ENCODE measurements at regions not wholly inside any gene's neighbourhood (a gene's known extent, or its start where the extent isn't known, plus 50 kb on each side); places are given as distances from the start of the nearest gene placed in this dataset.

GRCh38 chr3:31157047-31157694, 262.7 kb upstream of the GADL1 start:
- DNase-seq: no peak

DNA sequence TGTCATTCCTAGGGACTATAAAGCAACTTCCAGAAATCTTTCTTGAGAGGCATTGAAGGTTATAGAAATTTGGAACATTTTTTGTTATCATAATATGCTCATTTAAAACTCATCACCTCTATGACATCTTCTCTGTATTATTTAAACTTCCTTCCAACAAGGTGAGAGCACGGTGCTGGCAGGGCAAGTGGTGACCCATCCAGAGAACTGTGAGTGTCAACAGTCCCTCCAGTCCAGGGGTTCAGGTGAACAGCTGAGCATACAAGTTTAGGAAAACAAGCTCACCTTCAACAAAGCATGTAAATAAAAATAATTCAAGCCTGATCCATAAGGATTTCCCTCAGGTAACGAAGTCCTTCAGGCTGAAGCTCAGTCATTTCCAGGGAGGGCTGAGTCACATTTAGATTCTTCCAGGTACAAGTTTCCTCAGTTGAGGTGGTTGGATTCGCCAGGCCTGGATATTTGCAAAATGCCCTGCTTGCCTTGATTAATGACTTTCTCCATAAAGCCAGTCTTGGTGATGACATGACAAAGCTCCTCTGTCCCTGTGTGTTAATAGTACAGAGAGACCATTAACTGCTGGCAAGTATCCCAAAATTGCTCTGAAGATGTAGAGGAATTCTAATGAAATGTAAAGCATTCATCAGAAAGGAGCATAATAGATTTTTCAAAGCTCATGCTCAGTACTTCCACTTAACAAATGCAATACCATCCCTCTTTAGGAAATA, 263.6 kb upstream of the GADL1 start:
- DNase-seq: no peak

GRCh38 chr3:31159331-31160039, 265.0 kb upstream of the GADL1 start:
- DNase-seq: no peak

GRCh38 chr3:31161889-31162288, 267.4 kb upstream of the GADL1 start:
- DNase-seq: no peak

GRCh38 chr3:31164381-31164780, 269.9 kb upstream of the GADL1 start:
- DNase-seq: no peak

DNA sequence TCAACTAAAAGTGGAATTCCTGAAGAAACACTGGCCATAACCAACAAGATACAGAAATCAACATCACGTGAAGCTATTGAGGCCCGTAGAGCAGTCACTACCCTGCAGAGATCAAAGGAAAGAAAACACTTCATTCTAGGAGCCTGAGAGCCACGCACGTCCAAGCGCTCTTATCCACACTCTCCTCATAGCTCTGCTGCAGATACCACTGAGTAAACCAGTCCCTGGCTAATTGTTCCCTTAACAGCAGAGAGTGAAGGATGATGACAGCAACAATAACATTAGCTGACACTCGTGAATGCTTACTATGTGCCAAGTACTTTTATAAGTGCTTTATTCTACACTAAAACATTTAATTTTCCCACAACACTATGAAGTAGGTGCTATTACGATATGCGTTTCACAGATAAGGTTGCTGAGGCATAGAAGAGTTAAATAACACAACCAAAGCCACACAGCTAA, 271.0 kb upstream of the GADL1 start:
- DNase-seq: no peak

- DNase-seq: no peak
Observed at GRCh38 chr3:31166249-31166885, 271.9 kb upstream of the GADL1 start.

- no peak for DNase-seq
Observed at GRCh38 chr3:31167666-31168065, 273.2 kb upstream of the GADL1 start.

GRCh38 chr3:31170932-31171670, 276.6 kb upstream of the GADL1 start:
- no peak for DNase-seq

- no peak for DNase-seq
Observed at GRCh38 chr3:31172336-31172735, 277.9 kb upstream of the GADL1 start.

GRCh38 chr3:31173118-31173718, 278.8 kb upstream of the GADL1 start:
- DNase-seq: no peak

- no peak for DNase-seq
Observed at GRCh38 chr3:31174079-31174478, 279.6 kb upstream of the GADL1 start.

DNA sequence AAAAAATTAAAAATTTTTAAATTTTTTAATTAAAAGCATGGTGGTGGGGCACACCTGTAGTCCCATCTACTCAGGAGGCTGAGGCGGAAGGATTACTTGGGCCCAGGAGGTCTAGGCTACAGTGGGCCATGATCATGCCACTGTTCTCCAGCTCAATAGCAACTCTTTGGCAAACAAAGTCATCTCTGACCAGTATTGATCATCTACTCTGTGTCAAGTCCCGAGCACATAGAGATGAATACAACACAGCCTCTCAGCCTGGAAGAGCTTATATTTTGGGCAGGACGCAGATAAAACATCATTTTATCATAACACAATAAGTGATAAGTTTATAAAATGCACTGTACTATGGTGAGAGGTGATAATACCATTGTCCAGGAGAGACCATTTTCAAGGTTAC, 281.6 kb upstream of the GADL1 start:
- no peak for DNase-seq

DNA sequence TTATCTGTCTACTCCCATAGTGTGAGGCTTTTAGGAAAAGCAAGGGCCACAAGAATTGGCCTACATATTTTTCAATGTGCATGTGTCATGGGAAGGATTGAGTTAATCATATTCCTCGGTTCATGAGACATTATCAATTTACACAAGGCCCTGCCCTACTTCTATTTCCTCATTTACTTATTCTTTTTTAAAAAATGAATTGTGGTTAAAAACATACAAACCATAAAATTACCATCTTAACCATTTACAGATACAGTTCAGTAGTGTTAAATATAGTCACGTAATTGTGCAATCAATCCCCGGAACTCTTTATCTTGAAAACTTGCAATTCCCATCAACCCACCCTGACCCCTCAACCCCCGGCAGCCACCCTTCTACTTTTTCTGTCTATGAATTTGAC, 284.0 kb upstream of the GADL1 start:
- no peak for DNase-seq

- DNase-seq: no peak
Observed at GRCh38 chr3:31179768-31180167, 285.3 kb upstream of the GADL1 start.

DNA sequence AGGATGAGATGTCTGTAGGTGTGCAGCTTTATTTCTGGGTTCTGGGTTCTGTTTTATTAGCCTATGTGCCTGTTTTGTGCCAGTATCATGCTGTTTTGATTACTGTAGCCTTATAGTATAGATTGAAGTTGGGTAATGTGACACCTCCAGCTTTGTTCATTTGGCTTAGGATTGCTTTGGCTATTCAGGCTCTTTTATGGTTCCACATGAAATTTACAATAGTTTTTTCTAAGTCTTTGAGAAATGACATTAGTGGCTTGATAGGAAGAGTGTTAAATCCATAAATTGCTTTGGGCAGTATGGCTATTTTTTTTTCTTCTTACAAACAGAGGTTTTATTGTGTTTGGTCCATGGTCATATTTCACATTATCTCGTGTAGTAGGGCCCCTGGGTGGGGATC, 285.8 kb upstream of the GADL1 start:
- no peak for DNase-seq

DNA sequence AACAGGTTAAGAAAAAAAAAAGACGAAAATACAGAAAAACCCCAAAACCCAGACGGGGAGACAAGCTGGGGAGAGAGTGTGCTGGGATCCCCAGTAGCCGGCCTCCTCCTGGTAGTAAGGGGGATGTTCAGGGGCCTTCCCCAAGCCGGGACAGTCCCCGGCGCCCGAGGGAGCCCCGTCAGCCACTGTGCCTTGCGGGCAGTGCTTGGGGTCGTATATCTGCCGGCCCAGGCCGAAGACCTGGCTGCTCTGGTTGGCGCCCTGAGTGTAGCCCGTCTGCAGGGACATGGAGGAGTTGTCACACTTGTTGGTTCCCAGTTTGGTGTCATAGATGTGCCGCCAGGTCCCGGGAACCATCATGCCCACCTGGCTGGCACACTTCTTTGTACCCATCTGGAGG, 287.2 kb upstream of the GADL1 start:
- no peak for DNase-seq

GRCh38 chr3:31182661-31183060, 288.2 kb upstream of the GADL1 start:
- DNase-seq: no peak

- no peak for DNase-seq
Observed at GRCh38 chr3:31184261-31185061, 290.0 kb upstream of the GADL1 start.

GRCh38 chr3:31185062-31185357, 290.5 kb upstream of the GADL1 start:
- no peak for DNase-seq

- DNase-seq: no peak
Observed at GRCh38 chr3:31186041-31186440, 291.6 kb upstream of the GADL1 start.

- DNase-seq: no peak
Observed at GRCh38 chr3:31187380-31187779, 292.9 kb upstream of the GADL1 start.

Data from amniotic stem cell (primary cell).